Osteoblast (primary cell): ENCODE measurements at regions not wholly inside any gene's neighbourhood (a gene's known extent, or its start where the extent isn't known, plus 50 kb on each side); places are given as distances from the start of the nearest gene placed in this dataset.

Experiments
- DNase-seq: peaks from one replicate; pipeline ENCODE4 v3.0.0; 2011; ENCODE audit warnings: low spot score, mixed read lengths; ENCODE audit not compliant: insufficient read length; ENCODE audit errors: missing footprints
- H2AFZ ChIP-seq: 2 replicates; pipeline ENCODE4 v1.6.0; 2011; ENCODE audit warnings: mild to moderate bottlenecking, low read length
- H3K27ac ChIP-seq: 2 replicates; pipeline ENCODE4 v1.5.1; 2011; ENCODE audit warnings: mild to moderate bottlenecking, low read depth, low read length, moderate library complexity
- H3K27me3 ChIP-seq: 2 replicates; pipeline ENCODE4 v1.6.0; 2012; ENCODE audit warnings: mild to moderate bottlenecking, control low read depth, inconsistent platforms, low read length, moderate library complexity; ENCODE audit not compliant: insufficient read depth
- H3K36me3 ChIP-seq: 2 replicates; pipeline ENCODE4 v1.5.1; 2011; ENCODE audit warnings: mild to moderate bottlenecking, low read length, control low read depth, moderate library complexity; ENCODE audit not compliant: insufficient read depth
- H3K4me1 ChIP-seq: 2 replicates; pipeline ENCODE4 v1.5.1; 2011; ENCODE audit warnings: mild to moderate bottlenecking, low read length, control low read depth, moderate library complexity; ENCODE audit not compliant: insufficient read depth
- H3K4me2 ChIP-seq: 2 replicates; pipeline ENCODE4 v1.6.0; 2011; ENCODE audit warnings: mild to moderate bottlenecking, low read length; ENCODE audit not compliant: insufficient read depth
- H3K4me3 ChIP-seq: fragments of 200-600 bp; sonication (generic); 3 replicates; pipeline ENCODE4 v1.5.1; 2012; ENCODE audit warnings: mild to moderate bottlenecking, low read length, inconsistent platforms; ENCODE audit not compliant: insufficient read depth
- H3K79me2 ChIP-seq: 2 replicates; pipeline ENCODE4 v1.6.0; 2012; ENCODE audit warnings: mild to moderate bottlenecking, low read length, control low read depth, inconsistent platforms; ENCODE audit not compliant: insufficient read depth
- H3K9me3 ChIP-seq: 2 replicates; pipeline ENCODE4 v1.5.1; 2011; ENCODE audit warnings: low read depth, low read length, control low read depth
- H4K20me1 ChIP-seq: 2 replicates; pipeline ENCODE4 v1.6.0; 2012; ENCODE audit warnings: mild to moderate bottlenecking, low read length, control low read depth; ENCODE audit not compliant: insufficient read depth
- TF ChIP-seq, protein P1 (sequence below): IDR thresholded peaks from 2 replicates; pipeline ENCODE4 v1.5.1; 2011; ENCODE audit warnings: mild to moderate bottlenecking, low read depth, low read length, moderate library complexity; ENCODE audit errors: extremely low read depth

DNA sequence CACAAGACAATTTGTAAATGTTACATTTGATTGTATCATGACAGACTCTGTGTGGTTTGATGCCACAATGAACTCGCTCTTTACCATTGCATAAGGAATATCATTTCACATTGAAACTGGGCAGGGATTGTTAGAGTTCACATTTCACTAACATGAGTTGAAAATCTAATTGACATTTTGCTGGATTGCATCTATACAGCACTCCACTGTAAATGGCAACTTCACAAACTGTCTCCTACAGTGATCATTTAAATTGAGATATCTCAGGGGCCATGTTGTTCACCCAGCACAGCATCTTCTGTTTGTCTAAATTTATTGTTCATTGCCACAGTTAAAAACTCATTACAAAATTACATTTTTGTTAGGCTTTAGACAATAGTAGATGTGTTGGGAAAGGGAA, 499.4 kb downstream of the GBE1 start:
- H3K4me2 ChIP-seq = no peak overlapping the region
- TF ChIP-seq, protein P1, sequence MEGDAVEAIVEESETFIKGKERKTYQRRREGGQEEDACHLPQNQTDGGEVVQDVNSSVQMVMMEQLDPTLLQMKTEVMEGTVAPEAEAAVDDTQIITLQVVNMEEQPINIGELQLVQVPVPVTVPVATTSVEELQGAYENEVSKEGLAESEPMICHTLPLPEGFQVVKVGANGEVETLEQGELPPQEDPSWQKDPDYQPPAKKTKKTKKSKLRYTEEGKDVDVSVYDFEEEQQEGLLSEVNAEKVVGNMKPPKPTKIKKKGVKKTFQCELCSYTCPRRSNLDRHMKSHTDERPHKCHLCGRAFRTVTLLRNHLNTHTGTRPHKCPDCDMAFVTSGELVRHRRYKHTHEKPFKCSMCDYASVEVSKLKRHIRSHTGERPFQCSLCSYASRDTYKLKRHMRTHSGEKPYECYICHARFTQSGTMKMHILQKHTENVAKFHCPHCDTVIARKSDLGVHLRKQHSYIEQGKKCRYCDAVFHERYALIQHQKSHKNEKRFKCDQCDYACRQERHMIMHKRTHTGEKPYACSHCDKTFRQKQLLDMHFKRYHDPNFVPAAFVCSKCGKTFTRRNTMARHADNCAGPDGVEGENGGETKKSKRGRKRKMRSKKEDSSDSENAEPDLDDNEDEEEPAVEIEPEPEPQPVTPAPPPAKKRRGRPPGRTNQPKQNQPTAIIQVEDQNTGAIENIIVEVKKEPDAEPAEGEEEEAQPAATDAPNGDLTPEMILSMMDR = no peak
- no peak overlapping the region for H3K27ac ChIP-seq
- no peak overlapping the region for H3K4me3 ChIP-seq
- H3K27me3 ChIP-seq = no peaks in the 10 kb centered on the region
- DNase-seq = no peak
- no peaks in the 10 kb centered on the region for H3K4me1 ChIP-seq
- H3K79me2 ChIP-seq = no peaks in the 10 kb centered on the region
- no peak overlapping the region for H2AFZ ChIP-seq
- no peaks in the 10 kb centered on the region for H3K9me3 ChIP-seq
- no peaks in the 10 kb centered on the region for H3K36me3 ChIP-seq
- no peaks in the 10 kb centered on the region for H4K20me1 ChIP-seq

DNA sequence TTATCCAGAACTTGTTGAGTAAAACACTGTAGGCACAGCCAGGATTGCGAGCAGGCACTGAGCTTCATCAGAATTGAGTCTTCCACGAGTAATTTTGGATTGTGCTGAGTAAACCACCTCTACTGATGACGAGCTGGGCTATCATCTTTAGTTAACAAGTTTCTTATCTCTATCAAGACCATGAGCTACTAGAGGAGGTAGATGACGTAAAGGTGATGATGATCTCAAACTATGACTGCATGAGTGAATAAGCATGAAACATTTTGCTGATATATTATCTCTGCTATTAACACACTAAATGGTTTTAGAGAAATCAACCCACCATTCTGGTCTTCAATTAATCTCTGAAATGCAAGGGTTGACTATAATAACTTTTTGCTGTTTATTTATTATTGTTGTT, 506.0 kb downstream of the GBE1 start:
- H2AFZ ChIP-seq = no peak overlapping the region
- no peaks in the 10 kb centered on the region for H3K4me1 ChIP-seq
- no peaks in the 10 kb centered on the region for H3K79me2 ChIP-seq
- no peaks in the 10 kb centered on the region for H3K9me3 ChIP-seq
- no peak for DNase-seq
- TF ChIP-seq, protein P1 = no peak
- no peak overlapping the region for H3K4me3 ChIP-seq
- H4K20me1 ChIP-seq = no peaks in the 10 kb centered on the region
- H3K27ac ChIP-seq = no peak overlapping the region
- no peak overlapping the region for H3K4me2 ChIP-seq
- no peaks in the 10 kb centered on the region for H3K36me3 ChIP-seq
- no peaks in the 10 kb centered on the region for H3K27me3 ChIP-seq

DNA sequence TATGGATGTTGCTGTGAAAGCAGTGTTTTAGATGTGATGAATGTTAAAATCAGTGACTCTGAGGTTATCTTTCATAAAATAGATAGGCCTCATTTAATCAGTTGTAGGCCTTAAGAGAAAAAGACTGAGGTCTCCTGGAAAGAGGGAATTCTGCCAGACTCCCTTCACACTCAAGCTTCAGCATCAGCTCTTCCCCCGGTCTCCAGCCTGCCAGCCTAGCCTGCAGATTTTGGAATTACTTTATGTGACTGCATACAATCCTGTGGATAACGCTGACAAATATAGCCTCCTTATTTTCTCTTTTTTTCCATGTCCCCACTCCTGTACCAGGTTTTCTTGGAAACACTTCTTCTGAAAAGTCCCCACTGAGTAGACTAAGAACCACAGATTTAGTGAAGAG, 510.3 kb downstream of the GBE1 start:
- DNase-seq = no peak
- Histone ChIP-seq H2AFZ (no peak overlapping the region), H3K4me1 (no peaks in the 10 kb centered on the region), H3K27ac (no peak overlapping the region), H3K9me3 (no peaks in the 10 kb centered on the region), H3K27me3 (no peaks in the 10 kb centered on the region), H4K20me1 (no peaks in the 10 kb centered on the region), H3K36me3 (no peaks in the 10 kb centered on the region), H3K4me2 (no peak overlapping the region), H3K4me3 (no peak overlapping the region), H3K79me2 (no peaks in the 10 kb centered on the region)
- TF ChIP-seq, protein P1 = no peak

DNA sequence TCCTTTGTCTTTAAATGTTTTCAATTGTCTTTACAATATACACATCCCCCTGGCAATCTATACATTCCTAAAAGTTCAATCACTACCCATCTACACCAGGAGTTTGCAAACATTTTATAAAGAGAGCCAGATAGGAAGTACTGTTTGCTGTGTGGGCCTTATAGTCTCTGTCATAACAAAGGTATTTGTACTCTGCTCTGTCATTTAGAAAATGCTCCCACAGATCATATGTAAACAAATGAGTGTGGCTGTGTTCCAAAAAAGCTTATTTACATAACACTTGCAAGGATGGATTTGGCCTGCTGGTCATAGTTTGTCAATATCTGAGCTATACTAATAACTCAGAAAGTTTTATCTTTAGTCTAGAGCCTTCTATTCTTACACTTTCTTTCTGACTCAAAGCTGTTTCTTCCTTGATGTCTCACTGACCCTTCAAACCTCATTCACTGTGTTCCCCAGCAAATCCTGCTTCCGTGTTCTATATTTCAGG, 511.9 kb downstream of the GBE1 start:
- Histone ChIP-seq H3K79me2 (no peaks in the 10 kb centered on the region), H3K4me1 (no peaks in the 10 kb centered on the region), H3K36me3 (no peaks in the 10 kb centered on the region), H2AFZ (no peak overlapping the region), H3K4me3 (no peak overlapping the region), H3K9me3 (no peaks in the 10 kb centered on the region), H3K27me3 (no peaks in the 10 kb centered on the region), H3K4me2 (no peak overlapping the region), H3K27ac (no peak overlapping the region), H4K20me1 (no peaks in the 10 kb centered on the region)
- TF ChIP-seq, protein P1 = no peak
- DNase-seq = no peak
